Activated T-helper 9 cell treated with anti-CD3 and anti-CD28 coated beads, Interleukin-2, amount 50 U/mL, for 16 hours (primary cell): ENCODE measurements at regions not wholly inside any gene's neighbourhood (a gene's known extent, or its start where the extent isn't known, plus 50 kb on each side); places are given as distances from the start of the nearest gene placed in this dataset.
"Not testable (repeated sequence)": the region's sequence is repeated elsewhere in the genome, so short reads cannot be mapped to it uniquely, and the experiment has no call there.

Experiments
- DNase-seq: peaks from one replicate; pipeline ENCODE4 v3.0.0-alpha.2; 2020; ENCODE audit warnings: low read depth

- DNase-seq: no peak
Measured at GRCh38 chr2:145909175-145909755, 1389.3 kb upstream of the ZEB2 start.

GRCh38 chr2:145906354-145906753 is 1386.4 kb upstream of the ZEB2 start:
- DNase-seq: no peak

GRCh38 chr2:145905371-145905770 is 1385.5 kb upstream of the ZEB2 start:
- DNase-seq: no peak

GRCh38 chr2:145897151-145897550 is 1377.2 kb upstream of the ZEB2 start:
- no peak for DNase-seq

GRCh38 chr2:145887915-145888314 is 1368.0 kb upstream of the ZEB2 start:
- no peak for DNase-seq

- not testable (repeated sequence) for DNase-seq
Measured at GRCh38 chr2:145880997-145881396, 1361.1 kb upstream of the ZEB2 start.

GRCh38 chr2:145875016-145875415 is 1355.1 kb upstream of the ZEB2 start:
- no peak for DNase-seq

- no peak for DNase-seq
Measured at GRCh38 chr2:145874466-145874865, 1354.5 kb upstream of the ZEB2 start.

GRCh38 chr2:145864501-145864900 is 1344.6 kb upstream of the ZEB2 start:
- no peak for DNase-seq

GRCh38 chr2:145861940-145862339 is 1342.0 kb upstream of the ZEB2 start:
- no peak for DNase-seq

- no peak for DNase-seq
Measured at GRCh38 chr2:145860083-145860482, 1340.2 kb upstream of the ZEB2 start.

GRCh38 chr2:145855142-145855541 is 1335.2 kb upstream of the ZEB2 start:
- DNase-seq: no peak

GRCh38 chr2:145854039-145854755 is 1334.3 kb upstream of the ZEB2 start:
- no peak for DNase-seq

- DNase-seq: no peak
Measured at GRCh38 chr2:145851730-145852129, 1331.8 kb upstream of the ZEB2 start.

- no peak for DNase-seq
Measured at GRCh38 chr2:145849466-145849865, 1329.5 kb upstream of the ZEB2 start.

GRCh38 chr2:145846982-145847381 is 1327.1 kb upstream of the ZEB2 start:
- DNase-seq: no peak

- DNase-seq: no peak
Measured at GRCh38 chr2:145845923-145846322, 1326.0 kb upstream of the ZEB2 start.

- DNase-seq: no peak
Measured at GRCh38 chr2:145845207-145845894, 1325.4 kb upstream of the ZEB2 start.

- no peak for DNase-seq
Measured at GRCh38 chr2:145841973-145842372, 1322.1 kb upstream of the ZEB2 start.

GRCh38 chr2:145836986-145837385 is 1317.1 kb upstream of the ZEB2 start:
- no peak for DNase-seq

GRCh38 chr2:145835665-145836064 is 1315.7 kb upstream of the ZEB2 start:
- no peak for DNase-seq

GRCh38 chr2:145832681-145833080 is 1312.8 kb upstream of the ZEB2 start:
- no peak for DNase-seq

- DNase-seq: no peak
Measured at GRCh38 chr2:145829931-145830330, 1310.0 kb upstream of the ZEB2 start.
